A673 (cell line): ENCODE measurements at regions not wholly inside any gene's neighbourhood (a gene's known extent, or its start where the extent isn't known, plus 50 kb on each side); places are given as distances from the start of the nearest gene placed in this dataset.

Source experiments
- BruUV-seq: library from RNA; stranded (reverse); fragments of 400-500 nt; replicated peaks from 2 replicates; lab custom pipeline; 2021; lab: Mats Ljungman, UMichigan
- CTCF ChIA-PET: fragments of 300-600 bp; sonication (Branson Sonifier 250); formaldehyde crosslinking; loops from one replicate; lab custom pipeline; 2022; ENCODE audit warnings: antibody characterized with exemption; lab: Charles Lee
- POLR2A ChIA-PET: fragments of 300-600 bp; sonication (Branson Sonifier 250); formaldehyde crosslinking; loops from one replicate; lab custom pipeline; 2022; ENCODE audit warnings: antibody characterized with exemption; ENCODE audit not compliant: low non-redundant PET; lab: Charles Lee
- DNase-seq: peaks from one replicate; pipeline ENCODE4 v3.0.0-alpha.2; 2015; ENCODE audit warnings: low spot score
- H3K27ac ChIP-seq: fragments of 200-600 bp; sonication (generic); 2 replicates; pipeline ENCODE4 v1.5.1; 2016; ENCODE audit warnings: mixed run types, low read depth, mild to moderate bottlenecking, mixed read lengths, antibody characterized with exemption, low read length; ENCODE audit not compliant: poor library complexity, severe bottlenecking
- H3K27me3 ChIP-seq: fragments of 200-600 bp; sonication (generic); replicated peaks from 2 replicates; pipeline ENCODE4 v1.6.1; 2017; ENCODE audit warnings: mixed run types, low read depth, mild to moderate bottlenecking, mixed read lengths, antibody characterized with exemption, low read length; ENCODE audit not compliant: insufficient read depth, poor library complexity
- H3K36me3 ChIP-seq: fragments of 200-600 bp; sonication (generic); 2 replicates; pipeline ENCODE4 v1.6.1; 2016; ENCODE audit warnings: mixed run types, mild to moderate bottlenecking, mixed read lengths, antibody characterized with exemption, low read length; ENCODE audit not compliant: insufficient read depth, poor library complexity, severe bottlenecking
- H3K4me1 ChIP-seq: fragments of 200-600 bp; sonication (generic); 2 replicates; pipeline ENCODE4 v1.6.1; 2017; ENCODE audit warnings: mixed run types, mild to moderate bottlenecking, mixed read lengths, antibody characterized with exemption, low read length; ENCODE audit not compliant: insufficient read depth, poor library complexity, severe bottlenecking
- H3K4me3 ChIP-seq: fragments of 200-600 bp; sonication (generic); 2 replicates; pipeline ENCODE4 v1.5.1; 2016; ENCODE audit warnings: low read depth, mixed run types, mild to moderate bottlenecking, mixed read lengths, low read length; ENCODE audit not compliant: poor library complexity, severe bottlenecking
- H3K9me3 ChIP-seq: fragments of 200-600 bp; sonication (generic); 2 replicates; pipeline ENCODE4 v1.6.1; 2016; ENCODE audit warnings: mixed run types, low read depth, mild to moderate bottlenecking, mixed read lengths, antibody characterized with exemption, low read length; ENCODE audit not compliant: poor library complexity, severe bottlenecking
- CTCF ChIP-seq: fragments of 300-800, 200-600 bp; sonication (generic); conservative IDR thresholded peaks from 2 replicates; pipeline ENCODE4 v1.5.1; 2017; ENCODE audit warnings: low read depth, mild to moderate bottlenecking, antibody characterized with exemption, low read length, moderate library complexity, mixed read lengths
- EZH2 ChIP-seq: fragments of 200-600 bp; sonication (generic); IDR thresholded peaks from 2 replicates; pipeline ENCODE4 v1.6.1; 2017; ENCODE audit warnings: borderline replicate concordance, low read depth, mild to moderate bottlenecking, mixed read lengths, antibody characterized with exemption, low read length; ENCODE audit not compliant: poor library complexity, severe bottlenecking
- intact Hi-C: fragments of 100-400 bp; cut with micrococcal nuclease; formaldehyde crosslinking; loops from one replicate; pipeline ENCODE4 v1.10.0; 2022; ENCODE audit not compliant: unreplicated experiment

DNA sequence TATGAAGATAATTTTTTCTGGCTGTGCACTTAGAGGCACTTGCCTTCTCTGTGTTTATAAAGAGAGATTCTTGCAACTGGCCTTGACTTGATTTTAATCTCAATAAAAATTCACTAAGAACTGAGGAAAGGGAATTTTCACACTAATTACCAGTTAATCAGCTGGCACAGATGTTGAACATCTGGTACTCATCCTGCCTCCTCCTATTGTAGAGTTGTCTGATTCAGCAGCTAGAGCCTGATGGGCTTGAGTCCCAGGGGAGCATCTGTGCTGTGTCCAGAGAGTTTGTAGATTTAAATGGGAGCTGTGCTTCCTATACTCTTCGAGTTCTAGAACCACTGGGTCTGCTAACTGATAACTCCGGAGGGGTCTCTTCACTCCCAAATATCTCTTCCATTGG, 50.7 kb upstream of the ADRA1D start:
- CTCF ChIA-PET = no interaction called here
- H3K27ac ChIP-seq = no peak overlapping the region
- POLR2A ChIA-PET = interaction anchor here (0.5 kb wide), 1 partner anchor 46 kb away, joined by 3 read pairs; no protein-coding TSS in a partner anchor
- intact Hi-C loops = no loop called here
- peak; percentile 92 for DNase-seq
- H3K4me1 ChIP-seq = peaks cover 36% of the 10 kb centered on the region
- H3K36me3 ChIP-seq = no peaks in the 10 kb centered on the region
- no peaks in the 10 kb centered on the region for H3K27me3 ChIP-seq
- BruUV-seq = no TSS peak
- TF ChIP-seq CTCF = no peak
- no peak for TF ChIP-seq EZH2
- no peaks in the 10 kb centered on the region for H3K9me3 ChIP-seq
- H3K4me3 ChIP-seq = no peak overlapping the region

DNA sequence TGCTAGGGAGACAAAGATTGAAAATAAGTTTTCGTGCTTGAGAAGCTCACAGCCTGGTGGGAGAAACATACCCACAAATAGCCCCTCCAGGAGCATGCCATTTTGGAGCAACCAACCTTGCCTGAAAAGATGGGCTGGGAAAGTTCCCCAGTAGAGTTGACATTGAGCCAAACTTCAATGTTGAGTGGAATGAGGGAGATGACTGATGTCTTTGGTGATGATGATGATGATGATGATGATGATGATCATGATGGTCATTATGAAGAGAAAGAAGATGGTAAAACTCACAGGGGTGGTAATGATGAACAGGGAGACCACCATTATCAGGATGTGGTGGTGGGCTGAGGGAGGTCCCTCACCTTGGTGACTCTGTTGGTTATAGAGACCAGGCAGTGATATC, 50.1 kb upstream of the ADRA1D start:
- Histone ChIP-seq H3K27me3 (no peaks in the 10 kb centered on the region), H3K9me3 (no peaks in the 10 kb centered on the region), H3K4me3 (no peak overlapping the region), H3K4me1 (peaks cover 36% of the 10 kb centered on the region), H3K36me3 (no peaks in the 10 kb centered on the region), H3K27ac (no peak overlapping the region)
- TF ChIP-seq CTCF = no peak
- TF ChIP-seq EZH2 = no peak
- CTCF ChIA-PET = no interaction called here
- DNase-seq = no peak
- POLR2A ChIA-PET = interaction anchor here (0.5 kb wide), 1 partner anchor 45 kb away, joined by 3 read pairs; no protein-coding TSS in a partner anchor
- no TSS peak for BruUV-seq
- intact Hi-C loops = no loop called here
